H1 (cell line): ENCODE measurements at regions not wholly inside any gene's neighbourhood (a gene's known extent, or its start where the extent isn't known, plus 50 kb on each side); places are given as distances from the start of the nearest gene placed in this dataset.

Experiments used
- CTCF ChIA-PET: fragments of 300-600 bp; sonication (Branson Sonifier 250); formaldehyde crosslinking; loops from one replicate; lab custom pipeline; 2021; ENCODE audit not compliant: partially characterized antibody; lab: Charles Lee
- POLR2A ChIA-PET: fragments of 300-600 bp; sonication (Branson Sonifier 250); formaldehyde crosslinking; loops from one replicate; lab custom pipeline; 2021; ENCODE audit warnings: inconsistent platforms; ENCODE audit not compliant: partially characterized antibody; lab: Charles Lee
- DNase-seq, 2 experiments: peaks; one replicate each; pipeline versions ENCODE4 v3.0.0 to v3.0.0-alpha.2; 2010 to 2022; ENCODE audit warnings: low spot score in 2 of 2, low read depth in 1 of 2, mixed read lengths in 1 of 2
- FAIRE-seq: peaks from 2 replicates; lab custom pipeline; 2011; peaks lifted over from hg19 to GRCh38; lab: Jason Lieb, UNC
- H2AFZ ChIP-seq: 2 replicates; pipeline ENCODE4 v1.8.1; 2012; ENCODE audit warnings: low read length, inconsistent platforms
- H2AK5ac ChIP-seq: 2 replicates; pipeline ENCODE4 v1.6.1; 2013; ENCODE audit warnings: low read depth, low read length
- H2BK120ac ChIP-seq: replicated peaks from 2 replicates; pipeline ENCODE3; 2013; ENCODE audit warnings: low read depth, low read length, inconsistent platforms
- H2BK12ac ChIP-seq: 2 replicates; pipeline ENCODE4 v1.6.1; 2013; ENCODE audit warnings: low read depth, low read length
- H2BK15ac ChIP-seq: 2 replicates; pipeline ENCODE4 v1.6.1; 2013; ENCODE audit warnings: low read length
- H2BK20ac ChIP-seq: 2 replicates; pipeline ENCODE4 v1.6.1; 2013; ENCODE audit warnings: low read length
- H2BK5ac ChIP-seq: 2 replicates; pipeline ENCODE4 v1.6.1; 2013; ENCODE audit warnings: low read depth, low read length
- H3K14ac ChIP-seq: 2 replicates; pipeline ENCODE4 v1.6.1; 2013; ENCODE audit warnings: inconsistent platforms; ENCODE audit not compliant: insufficient read length
- H3K18ac ChIP-seq: 2 replicates; pipeline ENCODE4 v1.6.1; 2013; ENCODE audit warnings: low read length; ENCODE audit errors: extremely low read depth
- H3K23ac ChIP-seq: 2 replicates; pipeline ENCODE4 v1.6.1; 2013; ENCODE audit warnings: inconsistent platforms; ENCODE audit not compliant: insufficient read length
- H3K23me2 ChIP-seq: 2 replicates; pipeline ENCODE4 v1.6.1; 2013; ENCODE audit warnings: low read depth, low read length
- H3K27ac ChIP-seq: 2 replicates; pipeline ENCODE4 v1.6.1; 2011; ENCODE audit warnings: low read depth, low read length, inconsistent platforms
- H3K27me3 ChIP-seq, 4 experiments: replicated peaks in 1 of 4; 1 replicate in 1 of 4; 2 replicates in 3 of 4; pipeline versions ENCODE4 v1.6.1 to v1.8.1; 2011 to 2013; ENCODE audit warnings: low read length in 3 of 4, mild to moderate bottlenecking in 3 of 4, inconsistent platforms in 2 of 4, mixed read lengths in 2 of 4, moderate library complexity in 1 of 4; ENCODE audit not compliant: control insufficient read depth in 3 of 4, insufficient read depth in 3 of 4; ENCODE audit errors: extremely low read depth in 1 of 4
- H3K36me3 ChIP-seq, 4 experiments: 2 replicates each; pipeline versions ENCODE4 v1.6.1 to v1.8.1; 2011 to 2013; ENCODE audit warnings: mild to moderate bottlenecking in 4 of 4, low read length in 3 of 4, moderate library complexity in 2 of 4, control low read depth in 1 of 4, inconsistent platforms in 1 of 4; ENCODE audit not compliant: insufficient read depth in 4 of 4, control insufficient read depth in 2 of 4
- H3K4ac ChIP-seq: replicated peaks from 2 replicates; pipeline ENCODE3; 2013; ENCODE audit warnings: low read length, low read depth, mixed read lengths, inconsistent platforms; ENCODE audit not compliant: insufficient read length
- H3K4me1 ChIP-seq, 4 experiments: replicated peaks in 1 of 4; 1 replicate in 1 of 4; 2 replicates in 3 of 4; pipeline versions ENCODE4 v1.6.1 to v1.8.1; 2011 to 2013; ENCODE audit warnings: low read length in 3 of 4, inconsistent platforms in 2 of 4, mixed read lengths in 1 of 4; ENCODE audit not compliant: insufficient read depth in 4 of 4, control insufficient read depth in 3 of 4
- H3K4me2 ChIP-seq, 2 experiments: 2 replicates each; pipeline versions ENCODE4 v1.6.1 to v1.8.1; 2011 to 2013; ENCODE audit warnings: low read depth in 2 of 2, low read length in 2 of 2, control low read depth in 1 of 2, inconsistent platforms in 1 of 2, mild to moderate bottlenecking in 1 of 2; ENCODE audit not compliant: insufficient read depth in 1 of 2
- H3K4me3 ChIP-seq, 4 experiments: fragments of 200-600, 300-600 bp in 1 of 4; sonication (generic), shearing (Covaris generic), sonication (Bioruptor Twin) in 1 of 4; 2 replicates each; pipeline versions ENCODE4 v1.5.1 to v1.8.1; 2011 to 2016; ENCODE audit warnings: low read length in 4 of 4, low read depth in 3 of 4, control low read depth in 2 of 4, inconsistent platforms in 2 of 4, mild to moderate bottlenecking in 2 of 4, mixed read lengths in 1 of 4, moderate library complexity in 1 of 4; ENCODE audit not compliant: insufficient read depth in 2 of 4; ENCODE audit errors: extremely low read depth in 1 of 4
- H3K56ac ChIP-seq: replicated peaks from 2 replicates; pipeline ENCODE3; 2013; ENCODE audit warnings: low read depth, mild to moderate bottlenecking, mixed read lengths, low read length, inconsistent platforms; ENCODE audit not compliant: insufficient read length
- H3K79me1 ChIP-seq: 2 replicates; pipeline ENCODE4 v1.6.1; 2013; ENCODE audit warnings: low read depth, low read length, control low read depth
- H3K79me2 ChIP-seq, 2 experiments: 2 replicates each; pipeline versions ENCODE4 v1.6.1 to v1.8.1; 2012 to 2013; ENCODE audit warnings: low read length in 2 of 2, mild to moderate bottlenecking in 2 of 2, inconsistent platforms in 1 of 2; ENCODE audit not compliant: insufficient read depth in 2 of 2, control insufficient read depth in 1 of 2
- H3K9ac ChIP-seq, 4 experiments: replicated peaks in 1 of 4; 1 replicate in 1 of 4; 2 replicates in 3 of 4; pipeline versions ENCODE4 v1.6.1 to v1.8.1; 2011 to 2013; ENCODE audit warnings: low read depth in 3 of 4, low read length in 3 of 4, control low read depth in 2 of 4, mild to moderate bottlenecking in 2 of 4, moderate library complexity in 2 of 4, inconsistent platforms in 1 of 4; ENCODE audit errors: extremely low read depth in 1 of 4
- H3K9me3 ChIP-seq, 2 experiments: 2 replicates each; pipeline versions ENCODE4 v1.6.1 to v1.8.1; 2012 to 2013; ENCODE audit warnings: mild to moderate bottlenecking in 2 of 2, moderate library complexity in 2 of 2, control low read depth in 1 of 2, inconsistent platforms in 1 of 2, low read depth in 1 of 2, low read length in 1 of 2, mixed read lengths in 1 of 2; ENCODE audit not compliant: insufficient read depth in 2 of 2
- H4K20me1 ChIP-seq, 2 experiments: replicated peaks in 1 of 2; 2 replicates each; pipeline versions ENCODE3 to v1.8.1; 2011 to 2013; ENCODE audit warnings: inconsistent platforms in 2 of 2, low read length in 2 of 2, mild to moderate bottlenecking in 1 of 2; ENCODE audit not compliant: insufficient read depth in 2 of 2, control insufficient read depth in 1 of 2
- H4K5ac ChIP-seq: 2 replicates; pipeline ENCODE4 v1.6.1; 2013; ENCODE audit warnings: low read length, low read depth, mixed read lengths, inconsistent platforms; ENCODE audit not compliant: insufficient read length
- H4K8ac ChIP-seq: 2 replicates; pipeline ENCODE4 v1.8.0; 2013; ENCODE audit warnings: mild to moderate bottlenecking, moderate library complexity, low read length, inconsistent platforms; ENCODE audit not compliant: insufficient read depth; ENCODE audit errors: extremely low read depth
- H4K91ac ChIP-seq: replicated peaks from 2 replicates; pipeline ENCODE3; 2013; ENCODE audit warnings: low read length, mixed read lengths, inconsistent platforms; ENCODE audit not compliant: insufficient read length
- BRCA1 ChIP-seq: IDR thresholded peaks from 2 replicates; pipeline ENCODE4 v1.6.1; 2012; ENCODE audit warnings: low read depth, low read length, improper control_type of control experiment
- CTBP2 ChIP-seq: IDR thresholded peaks from 2 replicates; pipeline ENCODE4 v1.7.0; 2011; ENCODE audit warnings: borderline replicate concordance, mild to moderate bottlenecking, moderate library complexity, mixed read lengths, low read length; ENCODE audit not compliant: insufficient read depth, insufficient read length
- E2F6 ChIP-seq: IDR thresholded peaks from 2 replicates; pipeline ENCODE4 v1.6.1; 2012; ENCODE audit warnings: inconsistent platforms
- EGR1 ChIP-seq: IDR thresholded peaks from 2 replicates; pipeline ENCODE4 v1.6.1; 2011; ENCODE audit warnings: low read depth, low read length, borderline replicate concordance
- JUND ChIP-seq: IDR thresholded peaks from 2 replicates; pipeline ENCODE4 v1.6.1; 2011; ENCODE audit warnings: mild to moderate bottlenecking, improper control_type of control experiment, low read length
- KDM4A ChIP-seq: IDR thresholded peaks from one replicate; pipeline ENCODE4 v1.7.1; 2012; ENCODE audit warnings: low read depth, mild to moderate bottlenecking, moderate library complexity, low read length, inconsistent platforms; ENCODE audit not compliant: severe bottlenecking
- KDM5A ChIP-seq: fragments of 200-600 bp; IDR thresholded peaks from 2 replicates; pipeline ENCODE4 v1.7.1; 2012; ENCODE audit warnings: mild to moderate bottlenecking, low read length, inconsistent platforms, mixed read lengths
- NANOG ChIP-seq: IDR thresholded peaks from 2 replicates; pipeline ENCODE4 v1.6.1; 2011; ENCODE audit warnings: low read length, low read depth, mild to moderate bottlenecking, inconsistent platforms; ENCODE audit not compliant: insufficient read depth, poor library complexity, severe bottlenecking
- RXRA ChIP-seq: IDR thresholded peaks from 2 replicates; pipeline ENCODE4 v1.6.1; 2011; ENCODE audit warnings: low read depth, mild to moderate bottlenecking, low read length, moderate library complexity; ENCODE audit not compliant: insufficient read depth
- SP4 ChIP-seq: IDR thresholded peaks from 2 replicates; pipeline ENCODE4 v1.6.1; 2012; ENCODE audit warnings: low read length, inconsistent platforms
- YY1 ChIP-seq: IDR thresholded peaks from 2 replicates; pipeline ENCODE4 v1.6.1; 2011; ENCODE audit warnings: low read depth, mild to moderate bottlenecking, low read length
- WGBS, 2 experiments: shearing (Covaris generic) in 1 of 2; methylation state at CpG; one replicate each; pipeline versions ENCODE4 v1.1.6 to v1.1.7; 2013 to 2015; ENCODE audit warnings: low lambda C conversion rate in 2 of 2, mixed read lengths in 2 of 2, inconsistent platforms in 1 of 2, low coverage in 1 of 2, missing lambda C conversion rate in 1 of 2; ENCODE audit not compliant: insufficient replicate concordance in 2 of 2, insufficient coverage in 1 of 2, insufficient read length in 1 of 2; ENCODE audit errors: extremely low coverage in 1 of 2, missing lambda C conversion rate in 1 of 2; 5-methylcytosine and 5-hydroxymethylcytosine counted together
- TF ChIP-seq, protein P1 (sequence below): IDR thresholded peaks from 2 replicates; pipeline ENCODE4 v1.6.1; 2011; ENCODE audit warnings: low read depth, mild to moderate bottlenecking, low read length; ENCODE audit not compliant: insufficient read depth

DNA sequence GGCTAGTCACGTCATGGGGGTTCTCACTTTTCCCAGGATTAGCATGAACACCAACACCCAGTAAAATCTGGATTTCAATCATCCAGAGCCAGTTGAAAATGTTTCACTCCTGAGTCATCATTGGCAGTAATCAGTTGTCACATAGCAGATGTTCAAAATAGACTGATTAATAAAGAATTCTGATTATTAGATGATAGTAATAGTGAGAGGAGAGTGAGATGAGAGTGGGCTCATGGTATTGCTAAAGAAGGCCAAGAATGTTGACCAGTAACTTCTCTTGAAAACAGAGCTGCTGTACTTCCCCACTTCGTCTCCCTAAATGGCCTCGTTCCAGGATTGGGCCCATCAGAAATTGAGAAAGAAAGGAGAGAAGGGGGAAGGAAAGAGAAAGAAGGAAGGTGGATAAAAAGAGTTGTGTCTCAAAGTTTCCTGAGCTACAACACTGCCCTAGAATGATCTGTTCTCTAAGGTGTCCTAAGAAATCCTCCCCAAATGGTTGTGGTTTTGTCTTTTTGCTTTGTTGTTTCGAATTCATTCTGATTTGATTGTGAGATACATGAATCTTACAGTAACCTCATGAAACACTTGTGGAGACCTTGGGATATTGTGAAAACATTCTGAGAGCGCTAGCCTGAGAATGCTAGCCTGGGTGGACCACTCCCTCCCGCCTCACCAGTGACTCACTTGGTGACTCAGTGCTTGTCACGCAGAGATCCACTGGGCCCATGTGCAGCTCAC, 502.2 kb upstream of the JARID2 start:
- H3K4me2 ChIP-seq: no peak overlapping the region
- H4K20me1 ChIP-seq: no peaks in the 10 kb centered on the region
- H4K5ac ChIP-seq: no peak overlapping the region
- H3K79me2 ChIP-seq: no peaks in the 10 kb centered on the region
- H3K9ac ChIP-seq: no peak overlapping the region
- FAIRE-seq (no peak), DNase-seq (no peak)
- no peak overlapping the region for H2BK120ac ChIP-seq
- H3K14ac ChIP-seq: no peak overlapping the region
- no peak overlapping the region for H4K8ac ChIP-seq
- peaks cover 0 to 2% (median 0%) of the 10 kb centered on the region in 4 experiments; a peak in 2 of 8 replicates for H3K36me3 ChIP-seq
- H3K4me1 ChIP-seq: no peaks in the 10 kb centered on the region; a peak in 1 of 7 replicates
- H3K56ac ChIP-seq: no peak overlapping the region
- no peak overlapping the region for H3K4ac ChIP-seq
- H2BK15ac ChIP-seq: no peak overlapping the region
- no peaks in the 10 kb centered on the region for H3K79me1 ChIP-seq
- H2AK5ac ChIP-seq: no peak overlapping the region
- ChIA-PET POLR2A (interaction anchor here (0.7 kb wide), 1 partner anchor 601 kb away, joined by 3 read pairs; no protein-coding TSS in a partner anchor), CTCF (no interaction called here)
- H4K91ac ChIP-seq: no peak overlapping the region
- no peaks in the 10 kb centered on the region; a peak in 1 of 7 replicates for H3K27me3 ChIP-seq
- no peak overlapping the region for H3K18ac ChIP-seq
- no peak overlapping the region for H2BK5ac ChIP-seq
- H3K27ac ChIP-seq: no peak overlapping the region
- no peak overlapping the region for H2AFZ ChIP-seq
- H3K4me3 ChIP-seq: no peak overlapping the region
- WGBS, 2 experiments: 90% methylated on average over 7 of the region's 7 CpGs; no CpG with 5 or more reads in 1 of the 2 experiments
- no peak overlapping the region for H2BK20ac ChIP-seq
- peaks cover 0 to 3% of the 10 kb centered on the region in 2 experiments; a peak in 1 of 4 replicates for H3K9me3 ChIP-seq
- H2BK12ac ChIP-seq: no peak overlapping the region
- H3K23me2 ChIP-seq: no peaks in the 10 kb centered on the region
- H3K23ac ChIP-seq: no peak overlapping the region
- TF ChIP-seq BRCA1 (no peak), YY1 (no peak), RXRA (no peak), SP4 (no peak), JUND (no peak), CTBP2 (no peak), KDM5A (no peak), EGR1 (no peak), KDM4A (no peak), NANOG (no peak), E2F6 (no peak)
- TF ChIP-seq, protein P1, sequence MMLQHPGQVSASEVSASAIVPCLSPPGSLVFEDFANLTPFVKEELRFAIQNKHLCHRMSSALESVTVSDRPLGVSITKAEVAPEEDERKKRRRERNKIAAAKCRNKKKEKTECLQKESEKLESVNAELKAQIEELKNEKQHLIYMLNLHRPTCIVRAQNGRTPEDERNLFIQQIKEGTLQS: no peak
